ENCODE measurements at regions not wholly inside any gene's neighbourhood (a gene's known extent, or its start where the extent isn't known, plus 50 kb on each side); places are given as distances from the start of the nearest gene placed in this dataset.

GRCh38 chr5:82613891-82614290, 335.7 kb upstream of the RPS23 start:
- TF ChIP-seq CTCF (IDR thresholded peaks at IDR 0.05) (no peak), EP300 (IDR thresholded peaks at IDR 0.05) (no peak), POLR2A (IDR thresholded peaks at IDR 0.05) (no peak)
- no peak for DNase-seq (ENCODE audit: low spot score in 2 of 2)
- Histone ChIP-seq H3K9me3 (no peaks in the 10 kb centered on the region), H3K4me3 (no peak overlapping the region), H3K27ac (no peak overlapping the region), H3K4me1 (no peaks in the 10 kb centered on the region), H3K27me3 (no peaks in the 10 kb centered on the region), H3K36me3 (no peaks in the 10 kb centered on the region)

GRCh38 chr5:82610686-82611085, 332.5 kb upstream of the RPS23 start:
- WGBS, 2 donors: 93 to 96% methylated on average over 3 of the region's 3 CpGs
- no peak overlapping the region for H3K27ac ChIP-seq
- H3K9me3 ChIP-seq: peaks cover 0 to 15% (median 3%) of the 10 kb centered on the region in 4 donors
- no peaks in the 10 kb centered on the region for H3K4me1 ChIP-seq
- TF ChIP-seq POLR2A (IDR thresholded peaks at IDR 0.05) (no peak), EP300 (IDR thresholded peaks at IDR 0.05) (no peak), CTCF (IDR thresholded peaks at IDR 0.05) (no peak)
- no peak for DNase-seq (ENCODE audit: low spot score in 2 of 2)
- no peak overlapping the region for H3K4me3 ChIP-seq
- no peaks in the 10 kb centered on the region for H3K36me3 ChIP-seq
- no peaks in the 10 kb centered on the region for H3K27me3 ChIP-seq

GRCh38 chr5:82605441-82605973, 327.4 kb upstream of the RPS23 start:
- TF ChIP-seq EP300 (IDR thresholded peaks at IDR 0.05): no peak
- no peak for TF ChIP-seq POLR2A (IDR thresholded peaks at IDR 0.05)
- TF ChIP-seq CTCF (IDR thresholded peaks at IDR 0.05): no peak
- Histone ChIP-seq H3K4me1 (no peaks in the 10 kb centered on the region), H3K36me3 (no peaks in the 10 kb centered on the region), H3K9me3 (peaks cover 0 to 15% (median 3%) of the 10 kb centered on the region in 4 donors), H3K4me3 (no peak overlapping the region), H3K27me3 (no peaks in the 10 kb centered on the region), H3K27ac (no peak overlapping the region)
- DNase-seq (ENCODE audit: low spot score in 2 of 2): no peak
- 100% methylated on average over 1 to 2 of the region's 2 CpGs for WGBS, 2 donors

- H3K27ac ChIP-seq: no peak overlapping the region
- H3K27me3 ChIP-seq: no peaks in the 10 kb centered on the region
- peaks cover 0 to 15% (median 3%) of the 10 kb centered on the region in 4 donors for H3K9me3 ChIP-seq
- no peak for DNase-seq (ENCODE audit: low spot score in 2 of 2)
- H3K36me3 ChIP-seq: no peaks in the 10 kb centered on the region
- no peaks in the 10 kb centered on the region for H3K4me1 ChIP-seq
- TF ChIP-seq EP300 (IDR thresholded peaks at IDR 0.05) (no peak), POLR2A (IDR thresholded peaks at IDR 0.05) (no peak), CTCF (IDR thresholded peaks at IDR 0.05) (no peak)
- H3K4me3 ChIP-seq: no peak overlapping the region
- WGBS, 2 donors: 73% methylated on average over 8 of the region's 8 CpGs
These were observed 325.2 kb upstream of the RPS23 start for GRCh38 chr5:82603033-82603987.

- Histone ChIP-seq H3K4me3 (no peak overlapping the region), H3K27ac (no peak overlapping the region)
- TF ChIP-seq EP300 (IDR thresholded peaks at IDR 0.05): no peak
- no peak for TF ChIP-seq POLR2A (IDR thresholded peaks at IDR 0.05)
- no peak for TF ChIP-seq CTCF (IDR thresholded peaks at IDR 0.05)
These were observed 323.7 kb upstream of the RPS23 start for GRCh38 chr5:82601861-82602260.

More at GRCh38 chr5:82601861-82602260, 323.7 kb upstream of the RPS23 start:
- 87 to 94% methylated on average over 1 of the region's 1 CpG for WGBS, 2 donors
- no peak for DNase-seq (ENCODE audit: low spot score in 2 of 2)
- Histone ChIP-seq H3K36me3 (no peaks in the 10 kb centered on the region), H3K4me1 (no peaks in the 10 kb centered on the region), H3K27me3 (no peaks in the 10 kb centered on the region), H3K9me3 (peaks cover 0 to 5% (median under 1%) of the 10 kb centered on the region in 4 donors)

Measured in tibial nerve (tissue), 4 donors.